HepG2 (cell line): ENCODE measurements at regions not wholly inside any gene's neighbourhood (a gene's known extent, or its start where the extent isn't known, plus 50 kb on each side); places are given as distances from the start of the nearest gene placed in this dataset.

ENCODE experiments used
- ATAC-seq: fragments of 200-7000 bp; cut with Tn5 transposase; 3 replicates; pipeline ENCODE4 v1.9.1; 2020; ENCODE audit warnings: mild to moderate bottlenecking, moderate library complexity
- BruUV-seq: library from RNA; stranded (reverse); fragments of 400-500 nt; replicated peaks from 2 replicates; lab custom pipeline; 2021; lab: Mats Ljungman, UMichigan
- CTCF ChIA-PET: fragments of 300-600 bp; formaldehyde crosslinking; extraction: SDS; loops from one replicate; lab custom pipeline; 2021; ENCODE audit warnings: low total read pairs, inconsistent platforms, low intra/inter-chr PET ratio; lab: Yijun Ruan, JAX
- POLR2A ChIA-PET: fragments of 350-600 bp; sonication (Branson Sonifier 250); formaldehyde crosslinking; loops from one replicate; lab custom pipeline; 2020; ENCODE audit warnings: antibody characterized with exemption, inconsistent platforms; lab: Yijun Ruan, JAX
- DNase-seq: peaks from one replicate; pipeline ENCODE4 v3.0.0-alpha.2; 2015; ENCODE audit warnings: low spot score
- FAIRE-seq: peaks from 3 replicates; lab custom pipeline; 2011; peaks lifted over from hg19 to GRCh38; lab: Jason Lieb, UNC
- H2AFZ ChIP-seq: one replicate; pipeline ENCODE4 v1.6.1; 2011; ENCODE audit warnings: low read length, inconsistent platforms
- H3K27ac ChIP-seq: fragments of 300-600 bp; 3 replicates; pipeline ENCODE4 v1.8.0; 2011; ENCODE audit warnings: mixed run types, mild to moderate bottlenecking, mixed read lengths, low read length, inconsistent platforms; ENCODE audit not compliant: insufficient read depth; ENCODE audit errors: extremely low read length
- H3K27me3 ChIP-seq, 2 experiments: fragments of 200-600 bp in 1 of 2; 2 replicates in 1 of 2; 3 replicates in 1 of 2; pipeline versions ENCODE4 v1.6.0 to v1.8.0; 2011; ENCODE audit warnings: low read length in 2 of 2, mild to moderate bottlenecking in 2 of 2, moderate library complexity in 2 of 2, inconsistent platforms in 1 of 2; ENCODE audit not compliant: insufficient read depth in 2 of 2, control insufficient read depth in 1 of 2
- H3K36me3 ChIP-seq, 2 experiments: fragments of 200-600 bp in 1 of 2; replicated peaks in 1 of 2; 2 replicates in 1 of 2; 3 replicates in 1 of 2; pipeline versions ENCODE4 v1.5.1 to v1.8.0; 2011; ENCODE audit warnings: low read length in 2 of 2, inconsistent platforms in 1 of 2; ENCODE audit not compliant: insufficient read depth in 2 of 2, control insufficient read depth in 1 of 2
- H3K4me1 ChIP-seq: 2 replicates; pipeline ENCODE4 v1.5.1; 2012; ENCODE audit warnings: low read length, inconsistent platforms; ENCODE audit not compliant: insufficient read depth
- H3K4me2 ChIP-seq: 2 replicates; pipeline ENCODE4 v1.6.0; 2011; ENCODE audit warnings: low read depth, low read length, inconsistent platforms
- H3K4me3 ChIP-seq, 3 experiments: fragments of 200-600 bp in 1 of 3; sonication (generic), shearing (Covaris generic) in 1 of 3; replicated peaks in 1 of 3; 2 replicates each; pipeline ENCODE4 v1.5.1; 2011 to 2016; ENCODE audit warnings: low read length in 3 of 3, inconsistent platforms in 2 of 3, low read depth in 2 of 3, mild to moderate bottlenecking in 2 of 3, control low read depth in 1 of 3, mixed read lengths in 1 of 3; ENCODE audit not compliant: insufficient read depth in 1 of 3
- H3K79me2 ChIP-seq: one replicate; pipeline ENCODE4 v1.6.1; 2011; ENCODE audit warnings: low read length, inconsistent platforms; ENCODE audit not compliant: insufficient read depth
- H3K9ac ChIP-seq: 2 replicates; pipeline ENCODE4 v1.6.0; 2011; ENCODE audit warnings: mild to moderate bottlenecking, low read depth, low read length, inconsistent platforms; ENCODE audit not compliant: insufficient read depth
- H3K9me3 ChIP-seq: 2 replicates; pipeline ENCODE4 v1.5.1; 2012; ENCODE audit warnings: mild to moderate bottlenecking, low read length
- H4K20me1 ChIP-seq: 2 replicates; pipeline ENCODE4 v1.6.0; 2011; ENCODE audit warnings: inconsistent platforms, mild to moderate bottlenecking, low read length, moderate library complexity; ENCODE audit not compliant: insufficient read depth
- MED8 ChIP-seq: sonication (generic); formaldehyde crosslinking; IDR thresholded peaks from 2 replicates; pipeline ENCODE4 v1.8.1; 2023; ENCODE audit warnings: mild to moderate bottlenecking, missing genetic modification reagents; ENCODE audit not compliant: insufficient replicate concordance
- MTERF4 ChIP-seq: sonication (generic); formaldehyde crosslinking; IDR thresholded peaks from 2 replicates; pipeline ENCODE4 v1.8.0; 2023; ENCODE audit warnings: mild to moderate bottlenecking, missing genetic modification reagents
- NCOA2 ChIP-seq: sonication (generic); formaldehyde crosslinking; IDR thresholded peaks from 2 replicates; pipeline ENCODE4 v1.8.0; 2022; ENCODE audit warnings: inconsistent platforms
- SP2 ChIP-seq: sonication (generic); formaldehyde crosslinking; IDR thresholded peaks from 2 replicates; pipeline ENCODE4 v1.5.1; 2020; ENCODE audit warnings: mild to moderate bottlenecking, missing genetic modification reagents
- SRY ChIP-seq: sonication (generic); formaldehyde crosslinking; IDR thresholded peaks from 2 replicates; pipeline ENCODE4 v1.8.0; 2022; ENCODE audit warnings: mild to moderate bottlenecking, missing genetic modification reagents
- YEATS2 ChIP-seq: sonication (generic); formaldehyde crosslinking; IDR thresholded peaks from 2 replicates; pipeline ENCODE4 v1.4.0; 2020; ENCODE audit warnings: missing genetic modification reagents, borderline replicate concordance
- ZBED4 ChIP-seq: sonication (generic); formaldehyde crosslinking; IDR thresholded peaks from 2 replicates; pipeline ENCODE4 v1.4.0; 2020; ENCODE audit warnings: missing genetic modification reagents, borderline replicate concordance
- ZFYVE20 ChIP-seq: sonication (generic); formaldehyde crosslinking; IDR thresholded peaks from 2 replicates; pipeline ENCODE4 v1.8.0; 2023; ENCODE audit warnings: low read depth, mild to moderate bottlenecking, moderate library complexity, missing genetic modification reagents, borderline replicate concordance
- ZNF468 ChIP-seq: sonication (generic); formaldehyde crosslinking; IDR thresholded peaks from 2 replicates; pipeline ENCODE4 v1.8.0; 2022; ENCODE audit warnings: mild to moderate bottlenecking, moderate library complexity, missing genetic modification reagents
- ZNF704 ChIP-seq: sonication (generic); formaldehyde crosslinking; IDR thresholded peaks from 2 replicates; pipeline ENCODE4 v1.8.1; 2023; ENCODE audit warnings: mild to moderate bottlenecking, inconsistent platforms, moderate library complexity, missing genetic modification reagents, borderline replicate concordance
- ZNF781 ChIP-seq: sonication (generic); formaldehyde crosslinking; IDR thresholded peaks from 2 replicates; pipeline ENCODE4 v1.5.1; 2020; ENCODE audit warnings: borderline replicate concordance, mild to moderate bottlenecking, missing genetic modification reagents; ENCODE audit errors: not compliant biosample characterization
- ZNF782 ChIP-seq: sonication (generic); formaldehyde crosslinking; IDR thresholded peaks from 2 replicates; pipeline ENCODE4 v1.4.0; 2020; ENCODE audit warnings: missing genetic modification reagents, mild to moderate bottlenecking, borderline replicate concordance
- ZNF790 ChIP-seq: sonication (generic); formaldehyde crosslinking; IDR thresholded peaks from 2 replicates; pipeline ENCODE4 v1.8.0; 2022; ENCODE audit warnings: missing genetic modification reagents, mild to moderate bottlenecking, borderline replicate concordance
- WGBS: methylation state at CpG from one replicate; pipeline ENCODE4 v1.1.6; 2017; ENCODE audit warnings: low lambda C conversion rate; 5-methylcytosine and 5-hydroxymethylcytosine counted together
- in situ Hi-C: cut with HindIII; loops from 2 replicates; pipeline ENCODE4 v1.10.0; 2017; ENCODE audit warnings: low pct_unique_long_range_greater_than_20kb; ENCODE audit not compliant: extremely low pct_ligation_motif_present
- intact Hi-C: fragments of 100-400 bp; cut with micrococcal nuclease; formaldehyde crosslinking; loops from one replicate; pipeline ENCODE4 v1.10.0; 2022; ENCODE audit not compliant: unreplicated experiment

GRCh38 chr7:35480806-35481205, 214.1 kb downstream of the HERPUD2 start:
- no peaks in the 10 kb centered on the region for H3K36me3 ChIP-seq
- H3K9ac ChIP-seq = no peak overlapping the region
- no peaks in the 10 kb centered on the region for H3K9me3 ChIP-seq
- no peaks in the 10 kb centered on the region; a peak in 1 of 5 replicates for H3K27me3 ChIP-seq
- H3K4me1 ChIP-seq = no peaks in the 10 kb centered on the region
- FAIRE-seq = no peak
- no peak overlapping the region for H2AFZ ChIP-seq
- POLR2A ChIA-PET = no interaction called here
- CTCF ChIA-PET = no interaction called here
- H3K27ac ChIP-seq = no peak overlapping the region
- no peaks in the 10 kb centered on the region for H3K79me2 ChIP-seq
- ATAC-seq = no peak
- BruUV-seq = no TSS peak
- TF ChIP-seq ZNF782 (CRISPR knock-in tag) (no peak), SRY (no peak), YEATS2 (no peak), NCOA2 (CRISPR knock-in tag) (no peak), ZNF468 (CRISPR knock-in tag) (no peak), ZNF790 (CRISPR knock-in tag) (no peak), MED8 (CRISPR knock-in tag) (no peak), ZNF781 (CRISPR knock-in tag) (no peak), ZNF704 (no peak), ZBED4 (no peak), ZFYVE20 (CRISPR knock-in tag) (no peak), SP2 (CRISPR knock-in tag) (no peak), MTERF4 (CRISPR knock-in tag) (no peak)
- intact Hi-C loops (no loop called here), in situ Hi-C loops (no loop called here)
- no peak for DNase-seq
- H3K4me3 ChIP-seq = no peak overlapping the region
- no peaks in the 10 kb centered on the region for H4K20me1 ChIP-seq
- 26% methylated on average over 3 of the region's 3 CpGs for WGBS
- H3K4me2 ChIP-seq = no peak overlapping the region
